ENCODE measurements at regions not wholly inside any gene's neighbourhood (a gene's known extent, or its start where the extent isn't known, plus 50 kb on each side); places are given as distances from the start of the nearest gene placed in this dataset.
"Not testable (repeated sequence)": the region's sequence is repeated elsewhere in the genome, so short reads cannot be mapped to it uniquely, and the experiment has no call there.

DNA sequence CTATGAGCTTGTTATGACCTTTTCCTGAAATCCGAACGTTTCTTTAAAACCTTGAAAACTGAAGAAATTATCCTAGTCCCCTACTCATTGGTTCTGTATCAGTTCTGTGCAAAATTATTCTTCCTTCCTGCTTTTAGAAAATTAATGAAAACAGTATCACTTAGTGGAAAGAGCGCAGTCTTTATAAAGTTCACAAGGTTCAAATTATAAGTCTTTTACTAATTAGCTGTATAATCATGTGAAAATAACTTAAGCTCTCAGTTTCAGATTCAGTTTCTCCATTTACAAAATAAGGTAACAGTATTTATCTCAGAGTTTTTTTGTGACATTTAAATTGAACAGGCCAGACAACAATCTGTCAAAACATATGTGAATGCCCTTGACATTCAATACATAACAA lies 306.1 kb downstream of the ADAMTS20 start:
- DNase-seq: no peak

DNA sequence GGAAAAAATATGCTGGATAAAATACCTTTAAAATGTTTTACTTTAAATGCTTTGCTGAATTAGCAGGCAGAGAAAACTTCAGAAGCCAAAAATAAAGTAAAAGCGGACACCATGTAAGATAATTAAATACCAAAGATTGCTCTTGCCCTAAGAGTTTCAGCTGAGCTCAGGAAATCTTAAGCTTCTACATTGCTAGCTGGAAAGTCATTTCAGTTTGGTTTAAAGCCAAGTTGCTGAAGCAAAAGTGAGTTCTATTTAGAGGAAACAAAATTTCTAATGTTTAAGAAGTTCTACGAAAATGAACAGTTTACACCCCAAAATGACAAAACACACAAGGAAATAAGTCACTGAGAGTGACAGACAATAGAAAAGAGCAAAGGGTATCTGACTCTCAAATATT lies 310.0 kb downstream of the ADAMTS20 start:
- no peak for DNase-seq

DNA sequence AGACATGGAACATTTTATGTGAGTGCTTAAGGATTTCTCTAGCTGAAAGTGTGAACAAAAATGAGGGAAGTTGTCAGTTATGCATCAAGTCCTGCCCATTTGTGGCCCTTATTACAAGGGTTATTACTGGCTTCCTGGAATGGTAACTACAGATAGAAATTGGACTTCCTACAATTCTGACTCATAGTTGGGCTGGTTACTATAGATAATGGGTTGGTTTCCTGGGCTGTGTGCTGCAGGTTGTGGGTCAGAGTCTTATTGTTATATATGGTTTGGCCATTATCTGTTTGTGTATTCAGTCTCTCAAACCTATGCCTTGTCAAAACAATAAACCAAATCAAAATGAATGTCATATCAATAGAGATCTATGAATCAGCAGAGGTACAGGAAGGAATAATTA lies 313.7 kb downstream of the ADAMTS20 start:
- no peak for DNase-seq

DNA sequence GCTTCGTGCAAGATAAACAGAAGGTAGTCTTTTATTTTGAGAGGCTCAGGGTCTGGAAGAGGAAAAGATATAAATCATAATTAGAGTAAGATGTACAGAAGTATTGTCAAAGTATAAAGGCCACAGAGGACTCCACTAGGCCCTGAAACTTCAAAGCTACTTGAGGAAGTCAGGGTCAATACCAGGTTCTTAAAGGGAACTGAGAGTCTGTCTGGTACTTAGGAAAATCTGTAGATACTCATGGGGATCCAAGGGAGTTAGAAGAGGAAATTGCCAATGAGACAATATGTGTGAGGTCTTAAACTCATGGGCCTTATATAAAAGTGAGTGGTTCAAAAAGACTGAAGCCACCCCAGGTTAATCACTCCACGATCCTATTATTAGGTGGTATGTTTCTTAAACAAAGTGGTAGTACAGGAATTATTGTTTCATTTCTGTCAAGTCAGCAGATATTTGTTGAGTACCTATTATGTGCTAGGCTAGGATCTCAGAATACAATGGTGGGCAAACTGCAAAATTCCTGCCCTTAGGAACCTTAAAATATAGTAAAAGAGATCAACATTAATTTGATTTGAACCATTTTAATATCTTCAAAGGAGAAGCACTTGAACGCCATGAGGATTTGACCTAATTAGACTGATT lies 314.6 kb downstream of the ADAMTS20 start:
- DNase-seq: no peak

GRCh38 chr12:43235721-43236120 lies 316.3 kb downstream of the ADAMTS20 start:
- no peak for DNase-seq

- DNase-seq: no peak
Observed at GRCh38 chr12:43233861-43234260, 318.1 kb downstream of the ADAMTS20 start.

- no peak for DNase-seq
Observed at GRCh38 chr12:43226151-43226550, 325.9 kb downstream of the ADAMTS20 start.

DNA sequence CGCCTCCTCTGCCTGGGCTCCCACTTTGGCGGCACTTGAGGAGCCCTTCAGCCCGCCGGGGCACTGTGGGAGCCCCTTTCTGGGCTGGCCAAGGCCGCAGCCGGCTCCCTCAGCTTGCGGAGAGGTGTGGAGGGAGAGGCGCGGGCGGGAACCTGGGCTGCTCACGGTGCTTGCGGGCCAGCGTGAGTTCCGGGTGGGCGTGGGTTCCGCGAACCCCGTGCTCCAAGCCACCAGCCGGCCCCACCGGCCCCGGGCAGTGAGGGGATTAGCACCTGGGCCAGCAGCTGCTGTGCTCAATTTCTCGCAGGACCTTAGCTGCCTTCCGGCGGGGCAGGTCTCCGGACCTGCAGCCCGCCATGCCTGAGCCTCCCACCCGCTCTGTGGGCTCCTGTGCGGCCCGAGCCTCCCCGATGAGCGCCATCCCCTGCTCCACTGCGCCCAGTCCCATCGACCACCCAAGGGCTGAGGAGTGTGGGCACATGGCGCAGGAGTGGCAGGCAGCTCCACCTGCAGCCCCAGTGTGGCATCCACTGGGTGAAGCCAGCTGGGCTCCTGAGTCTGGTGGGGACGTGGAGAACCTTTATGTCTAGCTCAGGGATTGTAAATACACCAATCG lies 327.7 kb downstream of the ADAMTS20 start:
- not testable (repeated sequence) for DNase-seq

- DNase-seq: no peak
Observed at GRCh38 chr12:43222796-43223195, 329.2 kb downstream of the ADAMTS20 start.

GRCh38 chr12:43221216-43221615 lies 330.8 kb downstream of the ADAMTS20 start:
- DNase-seq: no peak

DNA sequence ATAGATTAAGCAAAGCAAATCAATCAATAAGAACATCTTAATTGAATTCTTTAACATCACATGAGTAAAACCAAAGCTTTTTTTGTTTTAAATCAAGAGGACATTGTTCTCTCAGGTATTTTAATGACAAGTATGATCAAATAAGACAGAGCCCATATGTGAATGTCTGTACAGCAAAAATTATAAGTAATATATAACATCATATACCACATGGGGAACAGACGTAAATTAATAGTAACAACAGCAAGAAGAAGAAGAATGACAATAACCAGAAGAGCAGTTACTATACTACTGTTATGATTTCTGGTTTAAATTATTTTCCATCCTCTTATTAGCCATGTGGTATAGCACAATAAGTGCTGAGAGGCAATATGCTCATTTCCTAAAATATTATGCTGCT lies 335.5 kb downstream of the ADAMTS20 start:
- DNase-seq: no peak

DNA sequence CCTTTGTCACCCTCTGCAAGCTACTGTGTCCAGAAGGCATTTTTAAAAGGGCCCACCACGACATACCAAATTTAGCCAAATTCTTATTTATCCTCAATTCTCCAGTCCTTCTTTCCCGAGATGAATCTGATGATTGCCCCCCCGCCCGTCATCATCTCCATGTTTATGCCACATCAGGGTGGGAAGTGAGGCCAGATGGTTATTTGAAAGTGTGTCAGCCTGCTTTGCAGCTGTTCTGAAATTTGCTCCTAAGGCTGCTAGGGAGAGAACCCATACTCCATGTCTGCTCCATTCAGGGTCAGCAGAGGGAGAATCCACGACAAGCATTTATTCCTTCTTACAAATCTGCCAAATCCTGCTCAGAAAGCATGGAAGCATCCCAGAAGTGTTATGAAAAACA lies 337.8 kb downstream of the ADAMTS20 start:
- DNase-seq: no peak

- DNase-seq: no peak
Observed at GRCh38 chr12:43213608-43214007, 338.4 kb downstream of the ADAMTS20 start.

- no peak for DNase-seq
Observed at GRCh38 chr12:43210485-43211192, 341.4 kb downstream of the ADAMTS20 start.

- no peak for DNase-seq
Observed at GRCh38 chr12:43208627-43209026, 343.4 kb downstream of the ADAMTS20 start.

- DNase-seq: no peak
Observed at GRCh38 chr12:43208221-43208620, 343.8 kb downstream of the ADAMTS20 start.

- no peak for DNase-seq
Observed at GRCh38 chr12:43206396-43206795, 345.6 kb downstream of the ADAMTS20 start.

DNA sequence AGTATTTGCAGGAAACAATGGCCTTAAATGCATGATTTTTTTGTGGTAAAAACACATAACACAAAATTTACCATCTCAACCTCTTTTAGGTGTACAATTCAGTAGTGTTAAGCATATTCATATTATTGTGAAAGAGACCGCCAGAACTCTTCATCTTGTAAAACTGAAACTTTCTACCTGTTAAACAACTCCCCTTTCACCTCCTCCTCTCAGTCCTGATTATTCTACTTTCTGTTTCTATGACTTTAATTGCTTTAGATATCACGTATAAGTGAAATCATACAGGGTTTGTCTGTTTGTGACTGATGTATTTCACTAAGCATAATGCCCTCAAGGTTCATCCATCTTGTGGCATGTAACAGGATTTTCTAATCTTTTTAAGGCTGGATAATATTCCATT lies 353.4 kb downstream of the ADAMTS20 start:
- no peak for DNase-seq

GRCh38 chr12:43196268-43196907 lies 355.6 kb downstream of the ADAMTS20 start:
- no peak for DNase-seq

GRCh38 chr12:43193096-43193495 lies 358.9 kb downstream of the ADAMTS20 start:
- not testable (repeated sequence) for DNase-seq

DNA sequence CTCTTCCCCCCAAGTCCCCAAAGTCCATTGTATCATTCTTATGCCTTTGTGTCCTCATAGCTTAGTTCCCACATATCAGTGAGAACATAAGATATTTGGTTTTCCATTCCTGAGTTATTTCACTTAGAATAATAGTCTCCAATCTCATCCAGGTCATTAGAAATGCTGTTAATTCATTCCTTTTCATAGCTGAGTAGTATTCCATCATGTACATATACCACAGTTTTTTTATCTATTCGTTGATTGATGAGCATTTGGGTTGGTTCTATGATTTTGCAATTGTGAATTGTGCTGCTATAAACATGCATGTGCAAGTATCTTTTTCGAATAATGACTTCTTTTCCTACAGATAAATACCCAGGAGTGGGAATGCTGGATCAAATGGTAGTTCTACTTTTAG lies 359.6 kb downstream of the ADAMTS20 start:
- not testable (repeated sequence) for DNase-seq

DNA sequence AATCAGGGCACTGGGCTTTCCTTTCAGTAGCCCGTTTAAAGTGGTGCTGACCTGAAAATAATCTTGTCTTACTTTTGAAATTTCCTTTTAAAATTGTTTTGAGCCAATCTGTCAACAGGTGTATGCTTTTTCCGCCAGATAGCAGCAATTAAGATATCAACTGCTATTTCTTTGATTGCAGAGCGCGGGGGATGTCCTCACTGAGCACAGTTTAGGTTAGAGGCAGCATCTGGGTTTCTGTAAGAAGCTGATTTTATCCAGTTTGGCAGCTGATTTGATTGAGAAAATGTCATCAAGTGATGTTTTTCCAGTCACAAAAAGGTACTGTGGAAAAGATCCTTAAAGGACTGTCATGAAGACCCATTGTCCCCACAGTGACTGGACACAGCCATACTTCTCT lies 371.8 kb downstream of the ADAMTS20 start:
- DNase-seq: no peak

DNA sequence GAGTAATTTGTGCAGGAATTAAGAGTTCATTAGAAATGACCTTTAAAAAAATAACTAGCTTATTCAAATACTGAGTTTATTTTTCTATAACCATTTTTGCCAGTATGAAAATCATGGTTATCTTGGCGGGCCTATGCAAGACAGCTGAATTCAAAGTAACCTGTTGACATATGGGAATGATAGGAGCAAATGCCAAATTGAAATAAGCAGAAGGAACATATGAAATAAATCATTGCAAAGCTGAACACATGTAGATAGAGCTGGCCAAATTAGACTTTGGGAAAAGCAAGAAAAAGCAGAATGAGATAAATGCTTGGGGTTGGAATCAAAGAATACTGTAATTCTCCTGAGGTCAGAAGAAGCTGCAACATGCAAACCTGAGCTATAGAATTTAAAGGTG lies 372.5 kb downstream of the ADAMTS20 start:
- no peak for DNase-seq

- no peak for DNase-seq
Observed at GRCh38 chr12:43177276-43177675, 374.7 kb downstream of the ADAMTS20 start.
